Suprapubic skin (tissue), 4 donors: ENCODE measurements at regions not wholly inside any gene's neighbourhood (a gene's known extent, or its start where the extent isn't known, plus 50 kb on each side); places are given as distances from the start of the nearest gene placed in this dataset.

ENCODE experiments used
- EP300 ChIP-seq: sonication (generic); formaldehyde crosslinking; IDR thresholded peaks from one replicate; pipeline ENCODE4 v1.6.1; 2017; ENCODE audit warnings: antibody characterized with exemption
- POLR2A ChIP-seq, 2 donors: fragments of 450-650 bp; IDR thresholded peaks; one replicate each; pipeline ENCODE4 v1.6.1; 2017; ENCODE audit warnings: antibody characterized with exemption in 2 of 2, mild to moderate bottlenecking in 2 of 2, moderate library complexity in 2 of 2
- POLR2AphosphoS5 ChIP-seq, 3 donors: sonication (generic); formaldehyde crosslinking; IDR thresholded peaks; one replicate each; pipeline ENCODE4 v1.6.1; 2017; ENCODE audit warnings: antibody characterized with exemption in 3 of 3

DNA sequence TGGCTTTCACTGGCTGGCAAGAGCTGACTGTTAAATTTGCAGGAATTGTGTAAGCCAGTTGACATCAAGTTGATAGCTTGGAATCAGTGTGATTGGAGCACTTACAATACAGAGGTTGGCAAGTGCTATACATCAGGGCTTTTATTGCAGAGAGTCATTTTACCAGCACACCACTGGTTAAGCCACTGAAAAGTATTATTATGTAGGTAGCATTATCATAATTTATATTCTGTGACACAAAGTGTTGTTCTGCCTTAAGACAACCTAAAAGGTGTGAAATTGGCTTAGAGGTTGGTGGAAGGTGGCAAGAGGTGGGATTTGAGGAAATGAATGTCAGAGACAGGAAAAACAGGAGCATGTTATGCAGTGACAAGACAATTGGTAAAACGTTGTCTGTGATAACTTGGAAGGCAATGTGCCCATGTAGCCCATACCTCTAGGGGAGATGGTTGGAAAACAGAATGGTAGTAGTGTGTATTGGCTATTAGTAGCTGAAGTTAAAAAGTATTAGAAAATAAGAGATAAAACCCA is 172.9 kb upstream of the PRICKLE1 start:
- TF ChIP-seq POLR2A (IDR thresholded peaks at IDR 0.05) (no peak), EP300 (no peak), POLR2AphosphoS5 (IDR thresholded peaks at IDR 0.05) (no peak)
